ENCODE measurements at regions not wholly inside any gene's neighbourhood (a gene's known extent, or its start where the extent isn't known, plus 50 kb on each side); places are given as distances from the start of the nearest gene placed in this dataset.

DNA sequence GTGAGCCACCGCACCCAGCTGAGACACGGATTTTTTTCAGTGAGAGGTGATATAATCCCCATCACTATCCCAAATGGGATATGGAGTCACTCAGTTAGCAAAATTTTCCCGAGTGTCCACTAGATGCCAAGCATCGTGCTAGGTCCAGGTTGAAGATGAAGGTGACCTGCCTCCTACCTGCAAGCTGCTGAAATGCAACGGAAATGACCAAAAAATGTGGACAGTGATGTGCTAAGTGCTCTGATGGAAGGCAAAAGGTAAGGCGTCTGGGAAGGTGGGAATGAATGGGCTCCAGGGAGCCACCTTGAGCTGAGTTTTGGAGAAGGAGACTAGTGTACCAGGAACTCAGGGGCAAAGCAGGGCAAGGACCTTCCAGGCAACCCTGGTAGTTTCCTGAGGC, 64.6 kb downstream of the CALM1 start:
- TF ChIP-seq MAFK (IDR thresholded peaks at IDR 0.05; ENCODE audit: low read length) (no peak), RAD21 (CRISPR knock-in tag; conservative IDR thresholded peaks at IDR 0.05 in 1 of 2, IDR thresholded peaks at IDR 0.05 in 1 of 2) (peak in 1 of 2 experiments; percentile 18; a peak in 2 of 4 replicates), PHF8 (IDR thresholded peaks at IDR 0.05; ENCODE audit: borderline replicate concordance, low read length) (no peak)
